ENCODE measurements at regions not wholly inside any gene's neighbourhood (a gene's known extent, or its start where the extent isn't known, plus 50 kb on each side); places are given as distances from the start of the nearest gene placed in this dataset.

GRCh38 chr5:164881442-164881841, 1376.0 kb downstream of the MAT2B start (continued):
- no peak for TF ChIP-seq ZNF335 (CRISPR knock-in tag; IDR thresholded peaks at IDR 0.05)
- no peak for TF ChIP-seq ZNF101 (CRISPR knock-in tag; IDR thresholded peaks at IDR 0.05; ENCODE audit: borderline replicate concordance, low read depth)
- no peak for TF ChIP-seq HOXD1 (CRISPR knock-in tag; IDR thresholded peaks at IDR 0.05)
- no peak for TF ChIP-seq ZZZ3 (CRISPR knock-in tag; IDR thresholded peaks at IDR 0.05; ENCODE audit: borderline replicate concordance)
- no peak for TF ChIP-seq ZFP82 (CRISPR knock-in tag; IDR thresholded peaks at IDR 0.05; ENCODE audit: borderline replicate concordance)
- TF ChIP-seq ZNF550 (CRISPR knock-in tag; IDR thresholded peaks at IDR 0.05; ENCODE audit: borderline replicate concordance), result no peak
- no peak for TF ChIP-seq NAIF1 (CRISPR knock-in tag; IDR thresholded peaks at IDR 0.05; ENCODE audit: borderline replicate concordance)

GRCh38 chr5:164885179-164885578, 1379.8 kb downstream of the MAT2B start:
- Histone ChIP-seq H3K4me2 (ENCODE audit: low read depth, low read length) (no peak overlapping the region), H3K79me2 (ENCODE audit: insufficient read depth, low read length) (no peaks in the 10 kb centered on the region), H3K27me3 (ENCODE audit: control insufficient read depth in 1 of 2, insufficient read depth in 2 of 2, low read length in 2 of 2) (no peaks in the 10 kb centered on the region), H3K36me3 (replicated peaks in 1 of 2; ENCODE audit: control insufficient read depth in 1 of 2, insufficient read depth in 2 of 2, low read length in 2 of 2) (no peaks in the 10 kb centered on the region), H3K9me3 (ENCODE audit: low read length) (peaks cover 69% of the 10 kb centered on the region), H3K4me1 (ENCODE audit: insufficient read depth, low read length) (no peaks in the 10 kb centered on the region), H3K27ac (ENCODE audit: extremely low read length, insufficient read depth, low read length) (no peak overlapping the region), H4K20me1 (ENCODE audit: insufficient read depth, low read length) (no peaks in the 10 kb centered on the region), H2AFZ (ENCODE audit: low read length) (no peak overlapping the region), H3K9ac (ENCODE audit: insufficient read depth, low read depth, low read length) (no peak overlapping the region), H3K4me3 (replicated peaks in 1 of 3; ENCODE audit: insufficient read depth in 1 of 3, low read depth in 2 of 3, low read length in 3 of 3) (no peak overlapping the region)
- intact Hi-C loops (cut with micrococcal nuclease; ENCODE audit: unreplicated experiment), result no loop called here
- no peak for FAIRE-seq
- in situ Hi-C loops (cut with HindIII; ENCODE audit: extremely low pct_ligation_motif_present, low pct_unique_long_range_greater_than_20kb), result no loop called here
- ATAC-seq, result no peak
- no peak for DNase-seq (ENCODE audit: low spot score)
- 15% methylated on average over 3 of the region's 3 CpGs for WGBS (ENCODE audit: low lambda C conversion rate)
- ChIA-PET CTCF (ENCODE audit: low intra/inter-chr PET ratio, low total read pairs) (no interaction called here), POLR2A (no interaction called here)
- no TSS peak for BruUV-seq (replicated peaks)
- TF ChIP-seq KDM5A (IDR thresholded peaks at IDR 0.05; ENCODE audit: borderline replicate concordance, low read length) (no peak), ZNF569 (CRISPR knock-in tag; IDR thresholded peaks at IDR 0.05; ENCODE audit: borderline replicate concordance) (no peak), ZNF543 (CRISPR knock-in tag; IDR thresholded peaks at IDR 0.05) (no peak), GTF3A (CRISPR knock-in tag; conservative IDR thresholded peaks at IDR 0.05) (no peak), NFIC (IDR thresholded peaks at IDR 0.05; ENCODE audit: low read length) (no peak), TERF1 (CRISPR knock-in tag; IDR thresholded peaks at IDR 0.05) (no peak), FOSL2 (CRISPR knock-in tag; IDR thresholded peaks at IDR 0.05) (no peak), EEA1 (CRISPR knock-in tag; IDR thresholded peaks at IDR 0.05; ENCODE audit: borderline replicate concordance) (no peak), KLF16 (CRISPR knock-in tag; IDR thresholded peaks at IDR 0.05) (no peak), FOXJ3 (CRISPR knock-in tag; IDR thresholded peaks at IDR 0.05; ENCODE audit: borderline replicate concordance) (no peak), NFAT5 (CRISPR knock-in tag; IDR thresholded peaks at IDR 0.05) (no peak), FOXA3 (CRISPR knock-in tag; IDR thresholded peaks at IDR 0.05) (no peak), ZSCAN9 (CRISPR knock-in tag; IDR thresholded peaks at IDR 0.05; ENCODE audit: borderline replicate concordance) (no peak)
